Adrenal gland (tissue), 9 donors: ENCODE measurements at regions not wholly inside any gene's neighbourhood (a gene's known extent, or its start where the extent isn't known, plus 50 kb on each side); places are given as distances from the start of the nearest gene placed in this dataset.

Experiments used
- DNase-seq, 7 donors: peaks; one replicate each; pipeline ENCODE4 v3.0.0-alpha.2; 2019 to 2020
- H3K27ac ChIP-seq, 5 donors: fragments of 200-600 bp; sonication (generic) in 4 of 5; 1 replicate in 3 of 5; 2 replicates in 2 of 5; pipeline versions ENCODE4 v1.5.1 to v1.8.0; 2016 to 2020; ENCODE audit warnings: mild to moderate bottlenecking in 1 of 5
- H3K27me3 ChIP-seq: fragments of 200-600 bp; 2 replicates; pipeline ENCODE4 v1.8.0; 2021
- H3K36me3 ChIP-seq, 2 donors: fragments of 200-600 bp; replicated peaks in 1 of 2; 1 replicate in 1 of 2; 2 replicates in 1 of 2; pipeline versions ENCODE4 v1.5.1 to v1.8.0; 2018 to 2022
- H3K4me1 ChIP-seq, 2 donors: fragments of 200-600 bp; replicated peaks in 1 of 2; 1 replicate in 1 of 2; 2 replicates in 1 of 2; pipeline versions ENCODE4 v1.5.1 to v1.8.0; 2018 to 2021
- H3K4me3 ChIP-seq, 4 donors: fragments of 200-600 bp; sonication (generic) in 3 of 4; one replicate each; pipeline ENCODE4 v1.5.1; 2016 to 2018
- H3K9me3 ChIP-seq, 3 donors: fragments of 200-600 bp; sonication (generic) in 1 of 3; replicated peaks in 1 of 3; 1 replicate in 2 of 3; 2 replicates in 1 of 3; pipeline versions ENCODE4 v1.5.1 to v1.8.0; 2016 to 2021
- POLR2A ChIP-seq, 2 donors: fragments of 450-650 bp; IDR thresholded peaks; one replicate each; pipeline ENCODE4 v1.6.1; 2017; ENCODE audit warnings: antibody characterized with exemption in 2 of 2, mild to moderate bottlenecking in 2 of 2, moderate library complexity in 1 of 2
- WGBS, 4 donors: extraction: QIAGEN DNeasy Blood & Tissue Kit in 2 of 4; methylation state at CpG; one replicate each; pipeline versions ENCODE4 v1.1.5 to v1.1.7; 2013 to 2017; 5-methylcytosine and 5-hydroxymethylcytosine counted together
- intact Hi-C, 2 donors: fragments of 100-400 bp; cut with DNase I; formaldehyde crosslinking; loops; one replicate each; pipeline versions ENCODE4 v1.14.1 to v1.15.0; 2022 to 2023
- TF ChIP-seq, protein P1 (sequence below), 6 experiments: fragments of 450-650 bp in 4 of 6; fragments of 200-600 bp in 2 of 6; sonication (generic) in 1 of 6; IDR thresholded peaks; 1 replicate in 5 of 6; 2 replicates in 1 of 6; pipeline versions ENCODE4 v1.5.1 to v1.8.0; 2016 to 2021; ENCODE audit warnings: antibody characterized with exemption in 6 of 6, mild to moderate bottlenecking in 2 of 6, moderate library complexity in 1 of 6
- donor health status: healthy with polysubstance abuse.
- donor health status: Bipolar disorder and iron deficiency.
- donor health status: DM: yes; HTN: yes; CAD: no.
- donor health status: DM: no; HTN: no; CAD: no.
- donor health status: DM: no; HTN: no; CAD: no.

DNA sequence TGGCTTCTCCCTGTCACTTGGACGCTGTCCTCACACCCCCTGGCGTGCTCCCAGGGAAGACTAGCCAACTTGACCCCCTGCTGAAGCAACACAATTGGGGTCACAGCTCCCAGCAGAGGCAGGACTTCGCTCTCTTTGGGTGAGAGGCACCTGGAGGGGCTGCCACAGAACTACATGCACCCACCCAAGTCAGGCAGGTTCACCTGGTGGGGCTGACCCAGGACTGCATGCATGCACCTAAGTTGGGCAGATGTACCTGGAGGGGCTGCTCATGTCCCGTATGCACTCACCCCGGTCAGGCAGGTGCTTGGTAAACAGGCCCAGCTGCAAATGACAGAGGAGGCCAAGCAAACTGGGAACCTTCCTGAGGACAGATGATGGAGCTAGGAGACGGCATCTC lies 154.3 kb upstream of the RPS6KA2 start:
- no peak overlapping the region for H3K27ac ChIP-seq

DNA sequence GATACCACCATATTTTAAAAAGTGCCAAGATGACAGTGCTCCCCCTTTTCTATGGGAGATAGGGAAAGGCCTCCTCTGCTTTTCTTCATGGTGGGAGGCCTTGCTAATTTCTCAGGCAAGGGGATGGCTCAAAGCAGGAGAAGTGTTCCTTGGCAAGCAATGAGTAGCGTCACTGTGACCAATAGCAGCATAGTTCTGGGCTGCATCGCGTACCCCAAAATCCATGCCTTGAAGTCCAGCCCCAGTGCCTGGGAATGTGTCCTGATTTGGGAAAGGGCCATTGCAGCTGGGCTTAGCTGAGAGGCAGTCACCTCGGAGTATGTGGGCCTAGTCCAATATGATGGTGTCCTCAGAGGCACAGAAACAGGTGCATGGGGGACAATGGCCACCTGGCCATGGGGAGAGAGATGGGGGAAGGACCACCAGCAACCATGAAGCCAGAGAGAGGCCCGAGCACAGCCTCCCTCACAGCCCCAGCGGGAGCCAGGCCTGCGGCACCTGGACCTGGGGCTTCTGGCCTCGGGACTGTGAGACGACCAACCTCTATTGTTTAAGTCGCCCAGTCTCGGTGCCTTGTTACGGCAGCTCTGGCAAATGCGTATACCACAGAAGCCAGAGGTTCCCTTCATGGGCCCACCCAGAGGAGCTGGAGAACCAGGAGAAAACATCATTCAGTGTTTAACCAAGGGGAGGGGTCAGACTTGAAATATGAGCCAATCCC lies 153.1 kb upstream of the RPS6KA2 start:
- intact Hi-C loops, result loop anchor here (5.0 kb wide), 2 partner anchors 362 to 367 kb away; no protein-coding TSS in a partner anchor
- H3K36me3 ChIP-seq, result no peaks in the 10 kb centered on the region
- no peak overlapping the region for H3K4me3 ChIP-seq
- H3K27ac ChIP-seq, result no peak overlapping the region
- H3K9me3 ChIP-seq, result no peaks in the 10 kb centered on the region
- H3K4me1 ChIP-seq, result no peaks in the 10 kb centered on the region
- no peak for TF ChIP-seq POLR2A (IDR thresholded peaks at IDR 0.05)
- TF ChIP-seq, protein P1, sequence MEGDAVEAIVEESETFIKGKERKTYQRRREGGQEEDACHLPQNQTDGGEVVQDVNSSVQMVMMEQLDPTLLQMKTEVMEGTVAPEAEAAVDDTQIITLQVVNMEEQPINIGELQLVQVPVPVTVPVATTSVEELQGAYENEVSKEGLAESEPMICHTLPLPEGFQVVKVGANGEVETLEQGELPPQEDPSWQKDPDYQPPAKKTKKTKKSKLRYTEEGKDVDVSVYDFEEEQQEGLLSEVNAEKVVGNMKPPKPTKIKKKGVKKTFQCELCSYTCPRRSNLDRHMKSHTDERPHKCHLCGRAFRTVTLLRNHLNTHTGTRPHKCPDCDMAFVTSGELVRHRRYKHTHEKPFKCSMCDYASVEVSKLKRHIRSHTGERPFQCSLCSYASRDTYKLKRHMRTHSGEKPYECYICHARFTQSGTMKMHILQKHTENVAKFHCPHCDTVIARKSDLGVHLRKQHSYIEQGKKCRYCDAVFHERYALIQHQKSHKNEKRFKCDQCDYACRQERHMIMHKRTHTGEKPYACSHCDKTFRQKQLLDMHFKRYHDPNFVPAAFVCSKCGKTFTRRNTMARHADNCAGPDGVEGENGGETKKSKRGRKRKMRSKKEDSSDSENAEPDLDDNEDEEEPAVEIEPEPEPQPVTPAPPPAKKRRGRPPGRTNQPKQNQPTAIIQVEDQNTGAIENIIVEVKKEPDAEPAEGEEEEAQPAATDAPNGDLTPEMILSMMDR (IDR thresholded peaks at IDR 0.05), result no peak
- 92 to 94% (median 93%) methylated on average over 7 to 13 of the region's 13 CpGs for WGBS, 4 donors
- no peak for DNase-seq
- H3K27me3 ChIP-seq, result no peaks in the 10 kb centered on the region

More for the DNA sequence above, 154.3 kb upstream of the RPS6KA2 start:
- Histone ChIP-seq H3K27me3 (no peaks in the 10 kb centered on the region), H3K4me1 (no peaks in the 10 kb centered on the region), H3K9me3 (no peaks in the 10 kb centered on the region), H3K4me3 (no peak overlapping the region), H3K36me3 (peaks cover 0 to 5% of the 10 kb centered on the region in 2 donors)
- WGBS, 4 donors, result 84 to 96% (median 88%) methylated on average over 5 to 6 of the region's 6 CpGs
- no peak for TF ChIP-seq POLR2A (IDR thresholded peaks at IDR 0.05)
- TF ChIP-seq, protein P1 (IDR thresholded peaks at IDR 0.05), result no peak
- no peak for DNase-seq
- intact Hi-C loops, result loop anchor here (5.0 kb wide), 2 partner anchors 361 to 366 kb away; no protein-coding TSS in a partner anchor

DNA sequence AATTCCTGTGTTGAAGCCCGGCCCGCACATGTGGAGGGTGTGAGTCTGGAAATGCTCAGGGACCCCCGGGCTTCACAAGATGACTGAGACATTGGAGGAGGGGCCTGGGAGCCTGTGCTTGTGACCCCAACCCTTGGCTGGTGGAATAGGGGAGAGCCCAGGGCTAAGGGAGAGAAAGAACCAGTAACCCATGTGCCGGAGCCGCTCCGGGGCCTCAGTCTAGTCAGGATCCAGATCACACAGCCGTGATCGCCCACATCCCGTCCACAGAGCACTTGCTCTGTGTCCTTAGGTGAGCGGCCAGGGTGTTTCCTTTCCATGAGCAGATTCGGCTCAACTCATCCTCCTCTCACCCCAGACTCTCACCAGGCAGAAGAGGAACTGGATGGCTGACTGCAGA lies 152.3 kb upstream of the RPS6KA2 start:
- H3K36me3 ChIP-seq, result no peaks in the 10 kb centered on the region
- H3K27me3 ChIP-seq, result no peaks in the 10 kb centered on the region
- no peak for TF ChIP-seq POLR2A (IDR thresholded peaks at IDR 0.05)
- TF ChIP-seq, protein P1 (IDR thresholded peaks at IDR 0.05), result no peak
- no peaks in the 10 kb centered on the region for H3K4me1 ChIP-seq
- H3K9me3 ChIP-seq, result no peaks in the 10 kb centered on the region
- WGBS, 4 donors, result 70 to 93% (median 88%) methylated on average over 6 to 11 of the region's 11 CpGs
- H3K4me3 ChIP-seq, result no peak overlapping the region
- H3K27ac ChIP-seq, result no peak overlapping the region
- intact Hi-C loops, result no loop called here
- no peak for DNase-seq

DNA sequence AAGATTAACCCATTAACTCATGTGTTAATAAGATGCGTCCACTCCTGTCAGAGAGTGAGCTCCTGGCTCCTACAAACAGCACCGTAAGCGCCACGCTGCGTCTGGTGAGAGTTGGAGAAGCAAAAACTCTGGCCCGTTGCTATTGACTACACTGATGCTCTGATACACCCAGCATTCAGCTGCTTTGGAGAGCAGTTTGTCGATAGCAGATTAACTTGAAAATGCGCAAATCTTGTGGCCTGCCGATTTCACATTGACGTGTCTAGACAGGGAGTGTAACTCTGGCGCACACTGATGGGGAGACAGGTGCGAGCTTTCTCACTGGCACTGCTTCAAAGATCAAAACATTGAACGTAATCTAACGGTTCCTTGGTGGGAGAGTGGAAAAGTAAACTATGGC lies 151.7 kb upstream of the RPS6KA2 start:
- Histone ChIP-seq H3K27me3 (no peaks in the 10 kb centered on the region), H3K9me3 (no peaks in the 10 kb centered on the region), H3K36me3 (no peaks in the 10 kb centered on the region), H3K4me3 (no peak overlapping the region), H3K4me1 (no peaks in the 10 kb centered on the region), H3K27ac (no peak overlapping the region)
- intact Hi-C loops, result no loop called here
- peak in 1 of 7 donors; percentile 64 for DNase-seq
- 85 to 93% (median 90%) methylated on average over 12 to 14 of the region's 14 CpGs for WGBS, 4 donors
- TF ChIP-seq POLR2A (IDR thresholded peaks at IDR 0.05), result no peak
- TF ChIP-seq, protein P1 (IDR thresholded peaks at IDR 0.05), result no peak
